HepG2 (cell line): ENCODE measurements at regions not wholly inside any gene's neighbourhood (a gene's known extent, or its start where the extent isn't known, plus 50 kb on each side); places are given as distances from the start of the nearest gene placed in this dataset.

Source experiments
- ATAC-seq: fragments of 200-7000 bp; cut with Tn5 transposase; 3 replicates; pipeline ENCODE4 v1.9.1; 2020; ENCODE audit warnings: mild to moderate bottlenecking, moderate library complexity
- BruUV-seq: library from RNA; stranded (reverse); fragments of 400-500 nt; replicated peaks from 2 replicates; lab custom pipeline; 2021; lab: Mats Ljungman, UMichigan
- CTCF ChIA-PET: fragments of 300-600 bp; formaldehyde crosslinking; extraction: SDS; loops from one replicate; lab custom pipeline; 2021; ENCODE audit warnings: low total read pairs, inconsistent platforms, low intra/inter-chr PET ratio; lab: Yijun Ruan, JAX
- POLR2A ChIA-PET: fragments of 350-600 bp; sonication (Branson Sonifier 250); formaldehyde crosslinking; loops from one replicate; lab custom pipeline; 2020; ENCODE audit warnings: antibody characterized with exemption, inconsistent platforms; lab: Yijun Ruan, JAX
- DNase-seq: peaks from one replicate; pipeline ENCODE4 v3.0.0-alpha.2; 2015; ENCODE audit warnings: low spot score
- FAIRE-seq: peaks from 3 replicates; lab custom pipeline; 2011; peaks lifted over from hg19 to GRCh38; lab: Jason Lieb, UNC
- H2AFZ ChIP-seq: one replicate; pipeline ENCODE4 v1.6.1; 2011; ENCODE audit warnings: low read length, inconsistent platforms
- H3K27ac ChIP-seq: fragments of 300-600 bp; 3 replicates; pipeline ENCODE4 v1.8.0; 2011; ENCODE audit warnings: mixed run types, mild to moderate bottlenecking, mixed read lengths, low read length, inconsistent platforms; ENCODE audit not compliant: insufficient read depth; ENCODE audit errors: extremely low read length
- H3K27me3 ChIP-seq, 2 experiments: fragments of 200-600 bp in 1 of 2; 2 replicates in 1 of 2; 3 replicates in 1 of 2; pipeline versions ENCODE4 v1.6.0 to v1.8.0; 2011; ENCODE audit warnings: low read length in 2 of 2, mild to moderate bottlenecking in 2 of 2, moderate library complexity in 2 of 2, inconsistent platforms in 1 of 2; ENCODE audit not compliant: insufficient read depth in 2 of 2, control insufficient read depth in 1 of 2
- H3K36me3 ChIP-seq, 2 experiments: fragments of 200-600 bp in 1 of 2; replicated peaks in 1 of 2; 2 replicates in 1 of 2; 3 replicates in 1 of 2; pipeline versions ENCODE4 v1.5.1 to v1.8.0; 2011; ENCODE audit warnings: low read length in 2 of 2, inconsistent platforms in 1 of 2; ENCODE audit not compliant: insufficient read depth in 2 of 2, control insufficient read depth in 1 of 2
- H3K4me1 ChIP-seq: 2 replicates; pipeline ENCODE4 v1.5.1; 2012; ENCODE audit warnings: low read length, inconsistent platforms; ENCODE audit not compliant: insufficient read depth
- H3K4me2 ChIP-seq: 2 replicates; pipeline ENCODE4 v1.6.0; 2011; ENCODE audit warnings: low read depth, low read length, inconsistent platforms
- H3K4me3 ChIP-seq, 3 experiments: fragments of 200-600 bp in 1 of 3; sonication (generic), shearing (Covaris generic) in 1 of 3; replicated peaks in 1 of 3; 2 replicates each; pipeline ENCODE4 v1.5.1; 2011 to 2016; ENCODE audit warnings: low read length in 3 of 3, inconsistent platforms in 2 of 3, low read depth in 2 of 3, mild to moderate bottlenecking in 2 of 3, control low read depth in 1 of 3, mixed read lengths in 1 of 3; ENCODE audit not compliant: insufficient read depth in 1 of 3
- H3K79me2 ChIP-seq: one replicate; pipeline ENCODE4 v1.6.1; 2011; ENCODE audit warnings: low read length, inconsistent platforms; ENCODE audit not compliant: insufficient read depth
- H3K9ac ChIP-seq: 2 replicates; pipeline ENCODE4 v1.6.0; 2011; ENCODE audit warnings: mild to moderate bottlenecking, low read depth, low read length, inconsistent platforms; ENCODE audit not compliant: insufficient read depth
- H3K9me3 ChIP-seq: 2 replicates; pipeline ENCODE4 v1.5.1; 2012; ENCODE audit warnings: mild to moderate bottlenecking, low read length
- H4K20me1 ChIP-seq: 2 replicates; pipeline ENCODE4 v1.6.0; 2011; ENCODE audit warnings: inconsistent platforms, mild to moderate bottlenecking, low read length, moderate library complexity; ENCODE audit not compliant: insufficient read depth
- ARID5B ChIP-seq: IDR thresholded peaks from 2 replicates; pipeline ENCODE4 v1.4.0; 2020; ENCODE audit warnings: mild to moderate bottlenecking, missing genetic modification reagents
- HNRNPH1 ChIP-seq: fragments of 200-400 bp; formaldehyde crosslinking; optimal IDR thresholded peaks from 2 replicates; pipeline ENCODE3; 2017; ENCODE audit warnings: mild to moderate bottlenecking, low read depth, low read length
- STAG1 ChIP-seq: sonication (generic); formaldehyde crosslinking; IDR thresholded peaks from 2 replicates; pipeline ENCODE4 v1.4.0; 2020; ENCODE audit warnings: missing genetic modification reagents
- ZNF574 ChIP-seq: sonication (generic); formaldehyde crosslinking; IDR thresholded peaks from 2 replicates; pipeline ENCODE4 v1.4.0; 2020; ENCODE audit warnings: missing genetic modification reagents
- WGBS: methylation state at CpG from one replicate; pipeline ENCODE4 v1.1.6; 2017; ENCODE audit warnings: low lambda C conversion rate; 5-methylcytosine and 5-hydroxymethylcytosine counted together
- in situ Hi-C: cut with HindIII; loops from 2 replicates; pipeline ENCODE4 v1.10.0; 2017; ENCODE audit warnings: low pct_unique_long_range_greater_than_20kb; ENCODE audit not compliant: extremely low pct_ligation_motif_present
- intact Hi-C: fragments of 100-400 bp; cut with micrococcal nuclease; formaldehyde crosslinking; loops from one replicate; pipeline ENCODE4 v1.10.0; 2022; ENCODE audit not compliant: unreplicated experiment
- TF ChIP-seq, protein P1 (sequence below): sonication (generic); formaldehyde crosslinking; IDR thresholded peaks from 2 replicates; pipeline ENCODE4 v1.5.0; 2020; ENCODE audit warnings: mild to moderate bottlenecking, missing genetic modification reagents, moderate library complexity

GRCh38 chr6:15752820-15753219 is 90.0 kb upstream of the DTNBP1 start:
- Histone ChIP-seq H3K79me2 (no peaks in the 10 kb centered on the region), H3K4me3 (no peak overlapping the region), H3K9me3 (no peaks in the 10 kb centered on the region), H3K27me3 (no peaks in the 10 kb centered on the region), H4K20me1 (no peaks in the 10 kb centered on the region), H3K4me1 (no peaks in the 10 kb centered on the region), H2AFZ (no peak overlapping the region), H3K4me2 (no peak overlapping the region), H3K27ac (no peak overlapping the region), H3K36me3 (no peaks in the 10 kb centered on the region), H3K9ac (no peak overlapping the region)
- in situ Hi-C loops (no loop called here), intact Hi-C loops (no loop called here)
- ChIA-PET POLR2A (no interaction called here), CTCF (no interaction called here)
- DNase-seq (peak; percentile 25), ATAC-seq (peak; percentile 77), FAIRE-seq (no peak)
- no TSS peak for BruUV-seq
- TF ChIP-seq HNRNPH1: no peak
- TF ChIP-seq, protein P1, sequence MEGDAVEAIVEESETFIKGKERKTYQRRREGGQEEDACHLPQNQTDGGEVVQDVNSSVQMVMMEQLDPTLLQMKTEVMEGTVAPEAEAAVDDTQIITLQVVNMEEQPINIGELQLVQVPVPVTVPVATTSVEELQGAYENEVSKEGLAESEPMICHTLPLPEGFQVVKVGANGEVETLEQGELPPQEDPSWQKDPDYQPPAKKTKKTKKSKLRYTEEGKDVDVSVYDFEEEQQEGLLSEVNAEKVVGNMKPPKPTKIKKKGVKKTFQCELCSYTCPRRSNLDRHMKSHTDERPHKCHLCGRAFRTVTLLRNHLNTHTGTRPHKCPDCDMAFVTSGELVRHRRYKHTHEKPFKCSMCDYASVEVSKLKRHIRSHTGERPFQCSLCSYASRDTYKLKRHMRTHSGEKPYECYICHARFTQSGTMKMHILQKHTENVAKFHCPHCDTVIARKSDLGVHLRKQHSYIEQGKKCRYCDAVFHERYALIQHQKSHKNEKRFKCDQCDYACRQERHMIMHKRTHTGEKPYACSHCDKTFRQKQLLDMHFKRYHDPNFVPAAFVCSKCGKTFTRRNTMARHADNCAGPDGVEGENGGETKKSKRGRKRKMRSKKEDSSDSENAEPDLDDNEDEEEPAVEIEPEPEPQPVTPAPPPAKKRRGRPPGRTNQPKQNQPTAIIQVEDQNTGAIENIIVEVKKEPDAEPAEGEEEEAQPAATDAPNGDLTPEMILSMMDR (CRISPR knock-in tag): 0 out of 2 replicates have a peak, but pooled peaks have one; percentile 10
- TF ChIP-seq STAG1 (CRISPR knock-in tag): 0 out of 2 replicates have a peak, but pooled peaks have one; percentile 5
- WGBS: 3% methylated on average over 3 of the region's 3 CpGs

DNA sequence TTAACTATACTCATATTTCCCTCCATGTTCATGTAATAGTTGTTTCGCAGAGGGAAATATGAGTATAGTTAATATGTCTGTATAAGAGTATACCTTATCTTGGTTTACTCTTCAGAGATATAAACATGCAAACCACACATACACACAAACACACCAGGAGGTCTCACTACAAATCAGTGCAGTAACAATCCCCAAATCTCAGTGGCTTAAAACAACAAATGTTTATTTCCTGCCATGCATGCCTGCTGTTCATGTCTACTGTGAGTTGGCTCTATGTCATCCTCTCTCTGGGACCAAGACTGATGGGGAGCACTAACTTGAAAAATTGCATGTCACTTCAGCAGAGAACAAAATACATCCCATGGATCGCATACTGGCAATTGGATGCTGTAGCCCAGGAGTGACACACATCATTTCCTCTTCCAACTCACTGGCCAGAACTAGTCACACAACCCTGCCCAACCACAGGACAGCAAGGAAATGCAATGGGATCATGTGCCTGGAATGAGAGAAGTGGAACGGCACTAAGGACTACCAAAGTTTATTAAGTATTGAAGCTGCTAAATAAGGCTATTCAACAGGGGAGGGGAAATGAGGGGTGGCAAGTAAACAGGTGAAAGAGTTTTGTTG is 89.0 kb upstream of the DTNBP1 start:
- DNase-seq (no peak), FAIRE-seq (no peak), ATAC-seq (no peak)
- intact Hi-C loops: no loop called here
- H3K27me3 ChIP-seq: no peaks in the 10 kb centered on the region
- no peaks in the 10 kb centered on the region for H3K4me1 ChIP-seq
- H3K36me3 ChIP-seq: no peaks in the 10 kb centered on the region
- H2AFZ ChIP-seq: no peak overlapping the region
- in situ Hi-C loops: no loop called here
- no peak overlapping the region for H3K9ac ChIP-seq
- CTCF ChIA-PET: no interaction called here
- H3K9me3 ChIP-seq: no peaks in the 10 kb centered on the region
- POLR2A ChIA-PET: no interaction called here
- H4K20me1 ChIP-seq: no peaks in the 10 kb centered on the region
- BruUV-seq: no TSS peak
- no peak overlapping the region for H3K4me3 ChIP-seq
- H3K27ac ChIP-seq: no peak overlapping the region
- no peak overlapping the region for H3K4me2 ChIP-seq
- no peaks in the 10 kb centered on the region for H3K79me2 ChIP-seq
- WGBS: 14% methylated on average over 3 of the region's 3 CpGs
- no peak for TF ChIP-seq ARID5B (CRISPR knock-in tag)
- TF ChIP-seq ZNF574 (CRISPR knock-in tag): no peak
